CD4-positive, alpha-beta T cell treated with Interleukin-15 for 1 hour (primary cell): ENCODE measurements at regions not wholly inside any gene's neighbourhood (a gene's known extent, or its start where the extent isn't known, plus 50 kb on each side); places are given as distances from the start of the nearest gene placed in this dataset.

ENCODE experiments used
- DNase-seq: peaks from one replicate; pipeline ENCODE4 v3.0.0-alpha.2; 2020

DNA sequence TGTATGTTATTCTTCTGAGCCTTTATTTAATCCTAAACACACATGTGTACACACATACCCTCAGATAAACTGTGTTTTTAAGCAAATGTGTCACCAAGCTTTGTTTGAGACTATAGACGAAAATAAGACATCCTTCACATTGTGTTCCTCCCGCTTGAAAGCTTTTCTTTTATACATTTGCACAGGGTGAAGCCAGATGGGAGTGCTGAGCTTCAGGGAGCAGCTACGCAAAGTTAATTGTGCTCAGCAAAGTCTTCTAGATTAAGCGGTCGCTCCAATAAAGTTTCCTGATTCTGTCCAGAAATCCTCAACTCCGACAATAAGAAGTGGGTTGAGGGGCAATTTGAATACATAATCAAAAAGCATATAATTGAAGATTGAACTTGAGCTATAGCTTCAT, 117.2 kb upstream of the ARGLU1 start:
- DNase-seq, result no peak

DNA sequence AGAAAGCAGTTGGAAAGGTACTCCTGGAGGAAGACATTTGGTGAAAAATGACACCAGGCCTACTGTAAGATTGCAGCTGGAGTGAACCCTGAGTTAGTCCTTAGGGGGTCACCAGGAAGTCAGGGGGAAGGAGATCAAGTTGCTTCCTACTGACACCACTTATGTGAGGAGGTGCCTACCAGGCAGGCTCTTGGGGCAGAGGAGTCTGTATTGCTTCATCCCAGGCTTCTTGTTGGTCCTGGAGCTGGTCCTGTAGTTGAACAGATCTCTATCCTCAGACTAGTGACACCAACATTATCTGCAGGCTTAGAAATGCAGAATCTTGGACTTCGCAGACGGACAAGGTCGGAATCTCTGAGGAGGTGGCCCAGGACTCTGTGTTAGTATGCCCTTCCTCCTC, 116.0 kb upstream of the ARGLU1 start:
- DNase-seq, result no peak

DNA sequence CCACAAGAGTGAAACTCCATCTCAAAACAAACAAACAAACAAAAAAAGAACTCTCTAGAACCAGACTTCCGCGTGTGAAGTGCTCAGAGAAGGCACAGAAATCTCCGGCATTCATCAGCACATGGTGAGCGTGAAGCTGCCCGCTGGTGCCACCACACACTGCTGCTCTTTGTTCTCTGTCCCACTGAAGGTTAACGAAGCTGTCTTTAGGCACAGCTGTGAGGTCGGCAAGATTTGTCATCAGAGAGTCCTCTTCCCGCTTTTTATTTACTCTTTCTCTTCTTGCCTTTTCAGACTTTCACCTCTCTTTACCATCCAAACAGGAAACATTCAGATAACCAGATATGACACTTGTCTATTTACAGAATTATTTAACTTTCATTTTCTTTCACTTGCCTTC, 115.2 kb upstream of the ARGLU1 start:
- DNase-seq, result no peak

GRCh38 chr13:106681997-106682396, 114.1 kb upstream of the ARGLU1 start:
- DNase-seq, result no peak

- no peak for DNase-seq
Observed at GRCh38 chr13:106681536-106681935, 113.6 kb upstream of the ARGLU1 start.

DNA sequence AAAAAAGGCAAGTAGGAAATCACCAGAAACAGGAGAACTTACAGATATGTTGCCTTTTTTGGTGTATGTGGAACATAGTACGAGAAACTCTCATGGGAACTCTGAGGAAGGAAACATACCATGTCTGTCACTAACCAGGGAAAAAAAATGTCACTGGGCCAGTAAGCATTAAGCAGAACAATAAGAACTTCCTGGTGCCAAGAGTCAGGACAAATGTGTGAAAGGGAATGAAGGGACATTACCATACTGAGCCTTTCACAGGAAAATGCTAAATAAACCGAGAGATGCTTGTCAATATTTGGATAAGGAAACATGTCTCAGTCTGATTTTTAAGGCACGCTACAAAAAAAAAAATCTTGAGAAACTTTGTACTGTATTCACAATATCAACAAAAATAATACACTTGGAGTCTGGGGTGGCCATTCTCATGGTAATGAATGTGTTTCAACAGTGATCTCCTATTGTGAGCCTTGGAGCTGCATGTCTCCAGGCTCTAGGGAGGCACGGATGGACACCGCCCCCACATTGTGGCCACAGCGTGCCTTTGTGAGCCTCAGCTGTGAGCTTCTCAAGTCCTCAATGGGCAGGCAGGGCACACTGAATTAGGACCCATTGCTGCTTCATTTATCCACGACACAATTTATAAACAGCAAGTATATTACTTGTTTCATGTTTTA, 113.0 kb upstream of the ARGLU1 start:
- DNase-seq, result no peak

- DNase-seq, result no peak
Observed at GRCh38 chr13:106678646-106679418, 110.9 kb upstream of the ARGLU1 start.

DNA sequence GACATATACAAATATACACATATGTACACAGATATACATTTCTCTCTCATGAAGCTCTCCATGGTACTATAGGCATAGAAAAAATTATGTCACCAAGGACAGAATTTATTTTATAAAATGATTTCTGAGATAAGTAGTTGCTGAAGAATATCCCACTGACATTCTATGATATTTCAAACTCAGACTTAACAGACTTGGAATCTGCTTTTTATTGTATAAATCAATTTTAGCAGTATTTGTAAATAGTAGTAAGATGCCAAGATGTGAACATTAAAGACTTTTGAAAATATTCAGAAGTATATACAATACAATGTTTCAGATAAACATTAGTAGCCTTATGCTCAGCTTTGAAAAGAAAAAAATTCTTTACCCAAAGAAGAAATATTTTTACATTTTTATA, 107.4 kb upstream of the ARGLU1 start:
- DNase-seq, result no peak

DNA sequence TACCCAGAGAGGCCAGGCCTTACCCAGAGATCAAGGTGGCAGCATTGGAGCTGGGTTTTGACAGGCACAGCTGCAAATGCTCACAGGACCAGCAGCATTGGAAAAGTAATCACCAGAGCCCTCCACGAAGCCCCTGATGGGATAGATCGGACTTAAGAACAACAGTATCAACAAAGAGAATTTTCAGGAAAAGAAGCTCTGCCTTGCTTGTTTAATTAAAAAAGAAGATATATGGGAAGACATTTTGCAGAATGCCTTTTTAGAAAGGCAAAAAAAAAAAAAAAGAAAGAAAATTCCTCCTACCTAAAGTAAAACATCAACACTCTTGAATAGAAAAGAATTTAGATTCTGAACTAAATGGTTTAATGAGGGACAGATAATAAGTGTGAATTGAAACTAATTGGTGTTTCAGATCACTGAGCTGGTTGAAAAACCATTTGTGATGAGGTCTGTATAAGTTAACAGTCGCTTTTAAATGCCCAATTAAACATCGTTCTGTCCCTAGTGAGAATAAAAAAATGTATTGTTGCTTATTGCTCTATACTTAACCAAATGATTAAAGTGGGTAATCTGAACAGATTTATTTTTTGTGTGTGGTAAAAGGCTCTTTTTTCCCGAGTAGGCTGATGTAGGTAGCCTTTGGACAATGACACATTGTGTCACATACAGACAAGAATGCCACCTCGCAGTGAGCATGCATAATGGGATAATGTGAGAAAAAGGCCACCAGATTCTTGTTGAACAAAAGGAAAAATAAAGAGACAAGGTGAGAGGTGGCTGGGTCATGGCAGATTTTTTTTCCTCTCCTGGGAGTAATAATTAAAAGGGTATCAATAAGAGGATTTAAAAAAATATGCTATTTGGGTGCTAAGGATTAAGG, 93.0 kb upstream of the ARGLU1 start:
- no peak for DNase-seq

GRCh38 chr13:106657104-106657503, 89.2 kb upstream of the ARGLU1 start:
- DNase-seq, result no peak

DNA sequence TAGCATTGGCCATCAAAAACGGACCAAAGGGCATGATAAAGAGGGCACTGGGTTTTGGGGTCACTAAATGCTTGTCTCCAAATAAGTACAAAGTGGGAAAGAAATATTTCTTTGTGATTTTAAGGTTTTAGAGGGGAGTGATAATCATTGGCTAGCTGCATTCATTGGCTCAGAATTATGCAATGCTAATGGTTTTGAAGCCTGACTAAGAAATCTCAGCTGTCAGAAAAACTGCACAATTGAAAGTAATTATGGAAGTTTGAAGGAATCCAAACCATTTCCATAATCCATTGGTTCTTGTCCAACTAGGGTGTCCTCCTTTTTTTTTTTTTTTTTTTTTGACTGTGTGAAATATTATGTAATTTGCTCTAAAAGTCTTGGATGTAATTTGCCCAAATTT, 88.2 kb upstream of the ARGLU1 start:
- no peak for DNase-seq

- no peak for DNase-seq
Observed at GRCh38 chr13:106651442-106651841, 83.5 kb upstream of the ARGLU1 start.

GRCh38 chr13:106650690-106651205, 82.8 kb upstream of the ARGLU1 start:
- DNase-seq, result no peak

DNA sequence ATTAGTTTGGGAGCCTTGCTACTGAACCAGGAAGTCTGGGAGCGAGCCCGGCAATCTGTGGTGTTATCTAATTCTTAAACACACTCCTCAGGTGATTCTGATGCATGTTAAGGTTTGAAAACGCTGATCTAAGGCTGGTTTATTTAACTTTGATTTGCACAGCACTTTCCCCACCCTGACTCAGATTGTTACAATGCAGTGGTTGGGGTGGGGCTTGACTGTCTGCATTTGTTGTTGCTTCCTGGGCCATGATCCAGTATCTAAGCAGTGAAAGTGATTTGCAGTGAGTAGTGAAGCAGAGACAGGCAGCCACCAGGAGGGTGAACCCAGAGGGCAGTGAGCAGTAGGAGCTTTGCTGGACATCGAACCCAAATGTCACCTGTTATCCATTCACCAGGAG, 81.6 kb upstream of the ARGLU1 start:
- DNase-seq, result no peak

- DNase-seq, result no peak
Observed at GRCh38 chr13:106640515-106640914, 72.6 kb upstream of the ARGLU1 start.

DNA sequence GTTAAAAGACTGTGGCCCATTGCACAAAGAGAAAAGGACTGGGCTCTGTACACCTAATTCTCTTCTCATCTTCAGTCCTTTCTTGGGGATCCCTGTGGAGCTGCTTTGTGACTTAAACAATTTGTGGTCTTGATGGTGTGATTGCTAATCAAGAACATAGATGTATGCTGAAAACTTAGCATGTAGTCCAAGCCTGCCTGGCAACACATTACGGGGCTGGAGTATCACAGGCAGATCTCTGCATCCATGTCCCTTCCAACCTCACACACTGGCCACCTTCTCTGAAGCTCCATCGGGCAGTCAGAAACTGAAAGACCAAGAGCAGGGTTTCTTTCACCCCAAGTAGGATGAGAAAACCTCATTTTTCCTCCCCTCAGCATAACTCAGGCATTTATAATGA, 69.6 kb upstream of the ARGLU1 start:
- DNase-seq, result no peak

- no peak for DNase-seq
Observed at GRCh38 chr13:106636492-106636891, 68.6 kb upstream of the ARGLU1 start.

DNA sequence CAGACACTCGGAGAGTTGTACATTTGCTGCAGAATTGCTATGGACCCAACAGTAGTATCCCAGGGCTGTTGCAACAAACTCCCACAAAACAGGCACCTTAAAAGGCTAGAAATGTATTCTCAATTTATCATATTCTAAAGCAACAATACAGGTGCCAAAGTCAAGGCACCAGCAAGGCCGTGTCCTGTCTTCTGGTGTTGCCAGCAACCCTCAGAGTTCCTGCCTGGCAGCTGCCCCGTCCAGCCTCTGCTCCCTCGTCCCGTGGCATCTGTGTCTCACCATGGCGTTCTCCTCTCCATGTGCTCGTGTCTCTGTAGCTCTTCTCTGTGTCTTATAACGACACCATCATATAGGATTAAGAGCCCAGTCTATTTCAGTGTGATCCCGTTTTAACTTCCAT, 67.7 kb upstream of the ARGLU1 start:
- no peak for DNase-seq

- DNase-seq, result no peak
Observed at GRCh38 chr13:106633321-106633720, 65.4 kb upstream of the ARGLU1 start.

- no peak for DNase-seq
Observed at GRCh38 chr13:106630650-106631049, 62.7 kb upstream of the ARGLU1 start.

- DNase-seq, result no peak
Observed at GRCh38 chr13:106630162-106630561, 62.2 kb upstream of the ARGLU1 start.

DNA sequence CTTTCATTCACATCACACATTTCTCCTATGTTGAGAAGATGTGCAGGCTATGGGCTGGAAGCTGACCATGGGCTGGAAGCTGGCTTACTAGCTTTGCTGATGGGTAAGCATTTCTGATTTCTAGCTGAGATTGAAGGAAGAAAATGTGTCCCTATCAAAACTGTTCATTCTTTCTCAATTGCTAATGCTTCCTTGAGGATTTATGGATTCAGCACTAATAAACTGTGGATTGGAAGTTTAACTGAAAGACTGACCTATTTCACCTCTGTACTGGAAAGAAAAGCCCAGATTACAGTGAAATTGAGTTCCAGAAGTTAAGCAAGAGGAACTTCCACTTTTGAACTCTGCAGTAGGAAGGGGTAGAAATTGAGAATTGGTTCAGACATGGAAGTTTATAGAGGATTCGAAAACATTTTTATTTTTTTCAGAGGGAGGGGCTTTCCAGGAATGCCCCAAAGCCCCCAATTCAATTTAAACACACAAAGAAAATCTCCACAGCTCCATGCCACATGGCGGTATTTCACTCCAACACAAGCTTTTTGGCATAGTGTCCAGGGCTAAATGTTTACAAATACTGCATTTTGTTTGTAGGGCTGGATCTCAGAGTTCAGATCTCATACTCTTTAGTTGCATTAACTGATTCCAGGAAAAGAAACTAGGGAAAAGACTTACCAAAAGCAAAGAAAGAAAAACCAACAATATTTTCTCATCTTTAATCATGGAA, 61.2 kb upstream of the ARGLU1 start:
- DNase-seq, result no peak

DNA sequence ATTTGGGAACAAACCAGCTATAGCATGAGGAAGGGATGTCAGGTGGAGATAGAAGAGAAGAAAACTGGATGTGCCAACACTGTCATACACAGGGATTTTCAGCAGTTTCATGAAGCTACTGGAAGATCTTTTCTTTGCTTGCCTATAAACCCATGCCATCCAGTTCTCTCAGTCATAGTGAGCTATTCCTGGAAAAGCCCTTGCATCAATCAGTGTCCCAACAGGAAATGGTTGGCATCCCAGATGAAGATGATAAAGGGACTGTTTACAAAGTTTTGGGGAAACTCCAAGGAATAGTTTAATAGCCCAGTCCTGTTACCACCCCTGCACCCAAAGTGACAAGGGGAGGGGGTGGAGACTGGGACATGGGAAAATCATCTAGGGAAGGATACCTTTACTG, 58.5 kb upstream of the ARGLU1 start:
- no peak for DNase-seq
